Right atrium auricular region (tissue), 2 donors: ENCODE measurements at regions not wholly inside any gene's neighbourhood (a gene's known extent, or its start where the extent isn't known, plus 50 kb on each side); places are given as distances from the start of the nearest gene placed in this dataset.
"Not testable (repeated sequence)": the region's sequence is repeated elsewhere in the genome, so short reads cannot be mapped to it uniquely, and the experiment has no call there.

ENCODE experiments used
- DNase-seq: peaks from one replicate; pipeline ENCODE4 v3.0.0-alpha.2; 2019; ENCODE audit warnings: low spot score
- H3K27ac ChIP-seq, 2 donors: fragments of 200-600 bp; sonication (generic); 1 replicate in 1 of 2; 2 replicates in 1 of 2; pipeline ENCODE4 v1.5.1; 2016 to 2019
- H3K27me3 ChIP-seq, 2 donors: fragments of 200-600 bp; sonication (generic); one replicate each; pipeline versions ENCODE4 v1.5.1 to v1.6.0; 2017 to 2019
- H3K36me3 ChIP-seq: fragments of 200-600 bp; sonication (generic); one replicate; pipeline ENCODE4 v1.5.1; 2016
- H3K4me1 ChIP-seq, 2 donors: fragments of 200-600 bp; sonication (generic); one replicate each; pipeline versions ENCODE4 v1.5.1 to v1.6.0; 2017 to 2019
- H3K4me3 ChIP-seq, 2 donors: fragments of 200-600 bp; sonication (generic); 1 replicate in 1 of 2; 2 replicates in 1 of 2; pipeline ENCODE4 v1.5.1; 2017 to 2019; ENCODE audit warnings: mild to moderate bottlenecking in 1 of 2, moderate library complexity in 1 of 2
- H3K9me3 ChIP-seq, 2 donors: fragments of 200-600 bp; sonication (generic); one replicate each; pipeline ENCODE4 v1.5.1; 2019
- TF ChIP-seq, protein P1 (sequence below), 2 donors: fragments of 200-600 bp; sonication (generic); IDR thresholded peaks; one replicate each; pipeline ENCODE4 v1.5.1; 2019; ENCODE audit warnings: antibody characterized with exemption in 2 of 2

DNA sequence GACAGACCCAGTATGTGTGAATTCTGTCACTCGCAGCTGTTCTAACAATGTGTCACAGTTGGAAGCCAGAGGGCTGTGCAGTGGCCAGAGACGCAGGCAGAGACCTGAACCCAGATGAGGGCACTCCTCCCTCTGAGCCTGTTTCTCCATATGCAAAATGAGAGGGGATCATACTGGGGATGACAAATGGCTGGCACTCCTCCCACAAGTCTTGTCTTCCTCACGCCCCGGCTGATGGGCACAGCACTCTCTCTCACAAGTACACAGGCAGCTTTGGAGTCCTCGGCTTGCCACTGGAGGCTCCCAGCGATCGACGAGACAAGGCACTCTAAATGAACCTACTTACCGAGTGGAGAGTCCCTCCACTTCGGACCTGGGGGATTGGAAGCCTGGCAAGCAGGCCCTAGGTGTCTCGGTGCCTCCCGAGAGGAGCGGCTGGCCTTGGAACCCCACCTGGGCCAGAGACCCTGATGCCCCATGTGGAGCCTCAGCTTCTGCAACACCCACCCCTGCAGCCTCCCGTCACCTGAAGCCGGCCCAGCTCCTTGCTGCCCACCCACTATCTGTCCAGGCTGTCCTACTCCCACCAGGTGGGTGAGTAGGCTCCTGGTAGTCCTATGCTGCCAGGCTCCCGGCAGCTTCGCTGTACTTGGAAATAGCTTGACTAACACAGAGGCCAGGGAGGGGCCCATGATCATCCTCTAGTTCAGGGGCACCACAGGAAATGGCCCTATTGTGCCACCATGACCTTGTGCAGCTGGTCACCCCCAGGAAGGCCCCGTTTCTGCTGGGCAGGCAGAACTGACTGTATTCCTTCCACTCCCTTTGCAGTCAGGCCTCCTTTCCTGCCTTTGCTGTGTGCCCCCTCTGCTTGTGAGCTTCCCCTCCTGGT, 65.0 kb upstream of the IQSEC1 start:
- Histone ChIP-seq H3K27ac (no peak overlapping the region), H3K36me3 (no peaks in the 10 kb centered on the region), H3K27me3 (no peaks in the 10 kb centered on the region), H3K9me3 (no peaks in the 10 kb centered on the region), H3K4me1 (no peaks in the 10 kb centered on the region), H3K4me3 (no peak overlapping the region)
- no peak for DNase-seq
- TF ChIP-seq, protein P1, sequence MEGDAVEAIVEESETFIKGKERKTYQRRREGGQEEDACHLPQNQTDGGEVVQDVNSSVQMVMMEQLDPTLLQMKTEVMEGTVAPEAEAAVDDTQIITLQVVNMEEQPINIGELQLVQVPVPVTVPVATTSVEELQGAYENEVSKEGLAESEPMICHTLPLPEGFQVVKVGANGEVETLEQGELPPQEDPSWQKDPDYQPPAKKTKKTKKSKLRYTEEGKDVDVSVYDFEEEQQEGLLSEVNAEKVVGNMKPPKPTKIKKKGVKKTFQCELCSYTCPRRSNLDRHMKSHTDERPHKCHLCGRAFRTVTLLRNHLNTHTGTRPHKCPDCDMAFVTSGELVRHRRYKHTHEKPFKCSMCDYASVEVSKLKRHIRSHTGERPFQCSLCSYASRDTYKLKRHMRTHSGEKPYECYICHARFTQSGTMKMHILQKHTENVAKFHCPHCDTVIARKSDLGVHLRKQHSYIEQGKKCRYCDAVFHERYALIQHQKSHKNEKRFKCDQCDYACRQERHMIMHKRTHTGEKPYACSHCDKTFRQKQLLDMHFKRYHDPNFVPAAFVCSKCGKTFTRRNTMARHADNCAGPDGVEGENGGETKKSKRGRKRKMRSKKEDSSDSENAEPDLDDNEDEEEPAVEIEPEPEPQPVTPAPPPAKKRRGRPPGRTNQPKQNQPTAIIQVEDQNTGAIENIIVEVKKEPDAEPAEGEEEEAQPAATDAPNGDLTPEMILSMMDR (IDR thresholded peaks at IDR 0.05): no peak

DNA sequence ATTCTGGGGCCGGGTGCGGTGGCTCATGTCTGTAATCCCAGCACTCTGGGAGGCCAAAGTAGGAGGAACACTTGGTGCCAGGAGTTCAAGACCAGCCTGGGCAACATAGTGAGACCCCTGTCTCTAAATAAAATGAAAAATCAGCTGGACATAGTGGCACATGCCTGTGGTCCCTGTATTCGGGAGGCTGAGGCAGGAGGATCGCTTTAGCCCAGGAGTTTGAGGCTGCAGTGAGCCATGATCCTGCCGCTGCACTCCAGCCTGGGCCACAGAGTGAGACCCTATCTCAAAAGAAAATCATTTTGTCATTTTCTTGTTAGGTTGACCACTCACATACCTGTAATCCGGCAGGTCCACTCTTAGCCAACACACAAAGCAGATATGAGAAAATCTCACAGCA, 63.6 kb upstream of the IQSEC1 start:
- H3K27me3 ChIP-seq, DNase-seq, H3K36me3 ChIP-seq, H3K27ac ChIP-seq, H3K4me3 ChIP-seq, H3K9me3 ChIP-seq, H3K4me1 ChIP-seq: not testable (repeated sequence)

DNA sequence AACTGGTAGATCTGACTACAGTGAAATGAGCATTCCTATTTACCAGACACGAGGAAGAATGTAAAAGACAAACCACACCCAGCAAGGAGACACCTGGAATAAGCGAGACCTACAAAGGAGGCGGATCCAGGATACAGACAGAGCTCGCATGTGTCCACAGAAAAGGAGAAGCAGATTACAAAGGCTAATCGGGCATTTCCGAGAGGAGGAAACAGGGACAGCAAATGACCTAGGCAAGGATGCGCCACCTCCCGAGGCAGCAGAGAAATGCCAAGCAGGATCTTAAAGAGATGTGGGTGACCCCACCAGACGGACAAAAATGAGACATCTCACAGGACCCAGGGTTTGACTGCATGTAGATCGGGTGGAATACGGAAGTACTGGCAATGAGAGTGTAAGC, 63.2 kb upstream of the IQSEC1 start:
- no peaks in the 10 kb centered on the region for H3K4me1 ChIP-seq
- no peak overlapping the region for H3K4me3 ChIP-seq
- no peaks in the 10 kb centered on the region for H3K27me3 ChIP-seq
- H3K27ac ChIP-seq: no peak overlapping the region
- TF ChIP-seq, protein P1 (IDR thresholded peaks at IDR 0.05): no peak
- DNase-seq: no peak
- H3K9me3 ChIP-seq: no peaks in the 10 kb centered on the region
- H3K36me3 ChIP-seq: no peaks in the 10 kb centered on the region

DNA sequence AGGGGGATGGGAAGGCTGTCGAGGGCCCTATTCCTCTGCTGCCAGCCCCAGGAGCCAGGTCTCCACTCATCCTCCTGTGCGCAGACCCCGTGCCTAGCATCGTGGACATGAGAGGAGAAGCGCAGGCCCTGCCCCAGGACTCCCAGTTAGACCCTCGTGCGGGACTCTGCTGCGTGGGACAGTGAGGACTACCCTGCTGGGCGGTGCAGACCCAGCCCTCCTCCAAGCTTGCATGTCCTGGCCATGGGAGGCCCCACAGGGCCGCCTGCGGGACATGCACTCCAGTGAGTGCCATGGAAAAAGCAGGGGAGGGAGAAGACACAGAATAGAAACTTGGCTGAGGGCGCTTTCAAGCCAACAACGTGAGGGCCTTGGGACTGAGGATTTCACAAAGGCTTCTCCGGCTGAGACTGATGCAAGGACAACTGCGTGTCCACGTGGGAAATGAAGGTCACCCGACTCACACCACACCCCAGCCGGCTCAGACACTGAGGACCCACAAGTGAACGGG, 62.6 kb upstream of the IQSEC1 start:
- Histone ChIP-seq H3K36me3 (no peaks in the 10 kb centered on the region), H3K27ac (no peak overlapping the region), H3K4me1 (no peaks in the 10 kb centered on the region), H3K27me3 (no peaks in the 10 kb centered on the region), H3K9me3 (no peaks in the 10 kb centered on the region), H3K4me3 (no peak overlapping the region)
- TF ChIP-seq, protein P1 (IDR thresholded peaks at IDR 0.05): no peak
- DNase-seq: no peak

DNA sequence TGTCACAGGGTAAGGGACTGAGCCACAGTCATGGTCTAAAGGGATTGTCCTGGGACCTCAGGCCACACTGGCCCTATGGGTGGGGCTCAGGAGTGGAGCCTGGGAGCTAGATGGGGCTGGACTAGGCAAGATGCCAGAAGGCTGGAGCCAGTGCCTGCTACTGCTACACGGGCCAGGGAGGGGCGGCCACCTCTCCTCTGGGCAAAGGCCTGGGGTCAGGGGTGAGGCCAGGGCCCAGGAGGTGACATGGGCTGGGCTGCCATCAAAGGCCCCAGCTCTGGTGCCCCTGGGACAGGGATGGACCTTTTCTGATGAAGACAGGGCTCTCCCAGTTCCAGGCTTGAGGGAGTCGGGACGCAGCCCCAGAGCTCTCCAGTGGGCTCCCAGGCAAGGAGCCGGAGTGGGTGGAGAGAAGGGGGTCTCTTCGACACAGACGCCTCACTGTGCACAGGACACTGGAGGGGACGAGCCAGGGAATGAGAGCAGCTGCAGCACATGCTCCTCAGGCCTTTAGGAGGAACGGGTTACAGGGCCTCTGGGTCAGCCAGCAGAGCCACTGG, 62.1 kb upstream of the IQSEC1 start:
- Histone ChIP-seq H3K27ac (no peak overlapping the region), H3K4me1 (no peaks in the 10 kb centered on the region), H3K27me3 (no peaks in the 10 kb centered on the region), H3K9me3 (no peaks in the 10 kb centered on the region), H3K36me3 (no peaks in the 10 kb centered on the region), H3K4me3 (no peak overlapping the region)
- no peak for DNase-seq
- TF ChIP-seq, protein P1 (IDR thresholded peaks at IDR 0.05): no peak

DNA sequence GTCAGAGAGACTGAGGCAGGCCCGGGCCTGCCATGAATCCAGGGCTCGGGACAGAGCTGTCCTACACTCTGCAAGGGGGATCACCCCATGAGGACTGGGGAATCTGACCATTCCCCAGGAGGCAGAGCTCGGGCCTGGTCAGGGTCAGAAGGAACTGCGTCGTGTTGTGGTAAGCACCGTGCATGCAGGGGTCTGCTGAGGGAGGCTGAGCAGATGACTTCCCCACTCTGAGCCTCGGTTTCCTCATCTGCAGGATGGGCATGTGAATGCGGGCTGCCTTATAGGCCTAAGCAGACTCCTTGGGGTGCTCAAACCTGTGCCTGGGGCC, 61.6 kb upstream of the IQSEC1 start:
- no peak overlapping the region for H3K4me3 ChIP-seq
- H3K27ac ChIP-seq: no peak overlapping the region
- no peak for DNase-seq
- no peaks in the 10 kb centered on the region for H3K36me3 ChIP-seq
- H3K27me3 ChIP-seq: no peaks in the 10 kb centered on the region
- no peaks in the 10 kb centered on the region for H3K4me1 ChIP-seq
- no peaks in the 10 kb centered on the region for H3K9me3 ChIP-seq
- TF ChIP-seq, protein P1 (IDR thresholded peaks at IDR 0.05): no peak
